ENCODE measurements at regions not wholly inside any gene's neighbourhood (a gene's known extent, or its start where the extent isn't known, plus 50 kb on each side); places are given as distances from the start of the nearest gene placed in this dataset.

DNA sequence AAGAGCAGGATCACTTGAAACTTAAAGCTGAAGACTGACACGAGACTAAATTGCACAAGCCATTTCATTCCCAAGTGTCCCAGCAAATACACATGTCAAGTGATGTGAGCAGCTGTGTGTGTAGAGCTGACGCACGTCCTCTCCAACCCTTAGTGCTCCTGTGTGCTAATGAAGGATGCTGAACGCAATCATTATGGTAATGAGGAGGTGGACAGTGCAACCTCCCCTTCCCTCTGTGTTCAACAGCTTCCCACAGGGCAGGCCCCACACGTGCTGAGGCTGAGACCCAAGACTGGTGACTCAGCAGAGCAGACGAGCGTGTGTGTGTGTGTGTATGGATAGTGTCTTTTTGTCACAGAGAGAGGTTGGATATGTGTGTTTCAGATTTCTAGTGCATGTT is 702.1 kb downstream of the SEMA5A start:
- Histone ChIP-seq H3K27ac (peak overlapping the region in 1 of 2 donors; percentile 3), H3K4me1 (peaks cover 11% of the 10 kb centered on the region), H3K9me3 (no peaks in the 10 kb centered on the region), H3K4me3 (no peak overlapping the region), H3K36me3 (ENCODE audit: low read depth, missing control alignments) (no peaks in the 10 kb centered on the region), H3K27me3 (no peaks in the 10 kb centered on the region)
- WGBS, 2 donors: 31 to 42% methylated on average over 6 to 7 of the region's 7 CpGs
- intact Hi-C loops (cut with DNase I; ENCODE audit: low total_unique reads): no loop called here
- TF ChIP-seq, protein P1, sequence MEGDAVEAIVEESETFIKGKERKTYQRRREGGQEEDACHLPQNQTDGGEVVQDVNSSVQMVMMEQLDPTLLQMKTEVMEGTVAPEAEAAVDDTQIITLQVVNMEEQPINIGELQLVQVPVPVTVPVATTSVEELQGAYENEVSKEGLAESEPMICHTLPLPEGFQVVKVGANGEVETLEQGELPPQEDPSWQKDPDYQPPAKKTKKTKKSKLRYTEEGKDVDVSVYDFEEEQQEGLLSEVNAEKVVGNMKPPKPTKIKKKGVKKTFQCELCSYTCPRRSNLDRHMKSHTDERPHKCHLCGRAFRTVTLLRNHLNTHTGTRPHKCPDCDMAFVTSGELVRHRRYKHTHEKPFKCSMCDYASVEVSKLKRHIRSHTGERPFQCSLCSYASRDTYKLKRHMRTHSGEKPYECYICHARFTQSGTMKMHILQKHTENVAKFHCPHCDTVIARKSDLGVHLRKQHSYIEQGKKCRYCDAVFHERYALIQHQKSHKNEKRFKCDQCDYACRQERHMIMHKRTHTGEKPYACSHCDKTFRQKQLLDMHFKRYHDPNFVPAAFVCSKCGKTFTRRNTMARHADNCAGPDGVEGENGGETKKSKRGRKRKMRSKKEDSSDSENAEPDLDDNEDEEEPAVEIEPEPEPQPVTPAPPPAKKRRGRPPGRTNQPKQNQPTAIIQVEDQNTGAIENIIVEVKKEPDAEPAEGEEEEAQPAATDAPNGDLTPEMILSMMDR (IDR thresholded peaks at IDR 0.05): no peak
- no peak for TF ChIP-seq POLR2A (IDR thresholded peaks at IDR 0.05)
- peak; percentile 50 for DNase-seq

DNA sequence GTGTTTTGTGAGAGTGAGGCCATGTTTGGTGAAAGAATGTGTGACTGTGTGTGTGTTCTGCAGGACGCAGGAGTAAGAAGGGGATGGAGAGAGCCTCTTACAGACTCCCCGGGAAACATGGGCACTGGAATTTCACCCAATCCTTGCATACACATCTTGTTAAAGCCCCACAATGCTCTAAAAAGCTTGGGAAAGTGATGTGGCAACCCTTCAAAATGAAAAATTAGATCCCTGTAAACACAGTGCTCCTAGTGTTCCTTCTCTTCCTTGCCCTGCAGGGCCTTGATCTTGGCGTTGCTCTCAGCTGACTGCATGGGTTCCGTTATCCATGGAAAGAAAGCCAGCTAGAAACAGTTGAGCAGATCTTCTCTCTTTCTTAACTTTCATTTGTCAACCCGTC is 701.7 kb downstream of the SEMA5A start:
- no peak for DNase-seq
- peak overlapping the region in 1 of 2 donors; percentile 3 for H3K27ac ChIP-seq
- no peak for TF ChIP-seq POLR2A (IDR thresholded peaks at IDR 0.05)
- TF ChIP-seq, protein P1 (IDR thresholded peaks at IDR 0.05): no peak

DNA sequence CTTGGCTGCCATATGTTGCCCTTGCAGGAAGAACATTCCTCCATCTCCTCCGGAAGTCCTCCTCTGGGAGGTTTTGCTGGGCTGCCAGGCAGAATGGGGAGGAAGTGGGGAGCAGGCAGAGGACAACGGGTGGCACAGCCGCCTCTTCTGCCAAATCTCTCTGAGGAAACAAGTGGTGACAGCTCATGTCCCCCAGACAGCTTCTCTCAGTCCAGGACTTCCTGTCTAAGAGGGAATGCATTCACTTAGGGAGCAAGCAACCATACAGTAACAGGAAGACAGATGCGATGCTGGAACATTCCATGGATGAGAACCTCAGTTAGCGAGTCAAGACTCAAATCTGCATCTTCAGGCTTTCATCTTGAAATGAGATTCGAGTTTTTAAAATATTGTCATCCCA is 701.0 kb downstream of the SEMA5A start:
- Histone ChIP-seq H3K27me3 (no peaks in the 10 kb centered on the region), H3K4me1 (peaks cover 11% of the 10 kb centered on the region), H3K4me3 (no peak overlapping the region), H3K27ac (no peak overlapping the region), H3K9me3 (no peaks in the 10 kb centered on the region), H3K36me3 (ENCODE audit: low read depth, missing control alignments) (no peaks in the 10 kb centered on the region)
- 74 to 77% methylated on average over 4 to 6 of the region's 6 CpGs for WGBS, 2 donors
- TF ChIP-seq POLR2A (IDR thresholded peaks at IDR 0.05): no peak
- TF ChIP-seq, protein P1 (IDR thresholded peaks at IDR 0.05): no peak
- intact Hi-C loops (cut with DNase I; ENCODE audit: low total_unique reads): no loop called here
- no peak for DNase-seq

More for the DNA sequence above, 701.7 kb downstream of the SEMA5A start:
- Histone ChIP-seq H3K9me3 (no peaks in the 10 kb centered on the region), H3K27me3 (no peaks in the 10 kb centered on the region), H3K4me1 (peaks cover 11% of the 10 kb centered on the region), H3K4me3 (no peak overlapping the region), H3K36me3 (ENCODE audit: low read depth, missing control alignments) (no peaks in the 10 kb centered on the region)
- intact Hi-C loops (cut with DNase I; ENCODE audit: low total_unique reads): no loop called here
- WGBS, 2 donors: 48 to 59% methylated on average over 5 of the region's 5 CpGs

DNA sequence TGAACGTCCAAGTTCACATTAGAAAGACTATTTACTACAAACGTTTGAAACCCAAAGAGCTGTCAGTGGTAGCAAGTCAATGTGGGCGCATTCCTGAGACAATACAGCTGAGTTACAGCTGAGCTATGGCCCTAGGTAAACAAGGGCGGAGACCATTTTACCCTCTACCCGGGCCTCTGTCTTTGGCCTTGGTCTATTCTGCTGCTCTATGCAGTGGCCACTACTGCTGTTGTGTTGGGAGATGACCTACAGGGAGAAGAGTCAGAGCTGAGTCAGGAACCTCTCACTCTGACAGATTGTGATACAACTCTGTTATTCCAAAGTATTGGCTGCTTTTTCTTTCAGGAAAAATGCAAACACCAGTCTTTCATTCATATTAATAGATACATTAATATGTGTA is 700.6 kb downstream of the SEMA5A start:
- Histone ChIP-seq H3K27ac (no peak overlapping the region), H3K4me3 (no peak overlapping the region), H3K4me1 (peaks cover 11% of the 10 kb centered on the region), H3K9me3 (no peaks in the 10 kb centered on the region), H3K27me3 (no peaks in the 10 kb centered on the region), H3K36me3 (ENCODE audit: low read depth, missing control alignments) (no peaks in the 10 kb centered on the region)
- DNase-seq: no peak
- 82 to 87% methylated on average over 5 of the region's 5 CpGs for WGBS, 2 donors
- no peak for TF ChIP-seq POLR2A (IDR thresholded peaks at IDR 0.05)
- TF ChIP-seq, protein P1 (IDR thresholded peaks at IDR 0.05): no peak
- intact Hi-C loops (cut with DNase I; ENCODE audit: low total_unique reads): no loop called here

DNA sequence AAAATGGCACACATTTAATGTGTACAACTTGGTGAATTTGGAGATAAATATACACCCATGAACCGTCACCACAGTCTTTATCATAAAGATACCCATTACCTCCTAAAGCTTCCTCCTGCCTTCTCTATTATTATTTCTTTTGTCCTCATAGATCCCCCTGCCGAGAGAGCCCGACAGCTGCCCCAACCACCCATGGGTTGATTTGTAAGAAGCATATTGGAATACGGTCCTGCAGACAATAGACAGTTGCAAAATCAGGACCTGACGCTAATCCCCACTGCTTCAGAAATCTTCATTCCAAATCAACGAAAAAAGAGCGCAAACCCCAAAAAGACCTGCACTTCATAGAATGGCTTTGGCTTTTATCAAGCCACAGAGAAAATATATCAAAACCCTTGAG is 697.5 kb downstream of the SEMA5A start:
- TF ChIP-seq, protein P1 (IDR thresholded peaks at IDR 0.05): no peak
- TF ChIP-seq POLR2A (IDR thresholded peaks at IDR 0.05): no peak
- WGBS, 2 donors: 89% methylated on average over 7 of the region's 7 CpGs
- Histone ChIP-seq H3K27ac (no peak overlapping the region), H3K9me3 (no peaks in the 10 kb centered on the region), H3K27me3 (no peaks in the 10 kb centered on the region), H3K36me3 (ENCODE audit: low read depth, missing control alignments) (no peaks in the 10 kb centered on the region), H3K4me3 (no peak overlapping the region), H3K4me1 (peaks cover 6% of the 10 kb centered on the region)
- DNase-seq: no peak
- intact Hi-C loops (cut with DNase I; ENCODE audit: low total_unique reads): no loop called here
